GM12875 (cell line): ENCODE measurements at regions not wholly inside any gene's neighbourhood (a gene's known extent, or its start where the extent isn't known, plus 50 kb on each side); places are given as distances from the start of the nearest gene placed in this dataset.

Source experiments
- H3K4me3 ChIP-seq: one replicate; pipeline ENCODE4 v1.5.1; 2011; ENCODE audit warnings: low read depth, low read length, control low read depth
- CTCF ChIP-seq: IDR thresholded peaks from 2 replicates; pipeline ENCODE4 v1.5.1; 2011; ENCODE audit warnings: low read depth, mild to moderate bottlenecking, control low read depth, inconsistent platforms, low read length, moderate library complexity, borderline replicate concordance; ENCODE audit not compliant: insufficient read depth

GRCh38 chr14:62018606-62019005 lies 256.4 kb downstream of the SNAPC1 start:
- TF ChIP-seq CTCF, result no peak
- no peak overlapping the region for H3K4me3 ChIP-seq

GRCh38 chr14:62027958-62028357 lies 265.7 kb downstream of the SNAPC1 start:
- TF ChIP-seq CTCF, result no peak

DNA sequence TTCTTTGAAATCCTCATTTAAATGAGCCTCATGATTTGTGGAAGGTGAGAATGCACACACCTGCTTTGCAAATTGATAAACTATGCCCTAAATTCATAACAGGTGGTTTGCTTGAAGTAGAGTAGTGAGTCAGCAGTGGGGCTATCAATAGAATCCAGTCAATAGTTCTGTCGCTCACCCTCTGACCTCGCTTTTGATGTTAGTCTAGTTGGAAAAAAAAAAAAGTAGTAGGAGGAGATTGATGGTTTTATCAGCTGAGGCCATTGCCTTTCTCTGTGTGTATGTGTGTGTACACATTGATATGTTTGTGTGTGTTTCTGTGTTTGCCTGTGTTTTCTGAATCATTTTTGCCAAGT lies 267.3 kb downstream of the SNAPC1 start:
- no peak overlapping the region for H3K4me3 ChIP-seq
- TF ChIP-seq CTCF, result no peak

More at GRCh38 chr14:62027958-62028357, 265.7 kb downstream of the SNAPC1 start:
- no peak overlapping the region for H3K4me3 ChIP-seq

DNA sequence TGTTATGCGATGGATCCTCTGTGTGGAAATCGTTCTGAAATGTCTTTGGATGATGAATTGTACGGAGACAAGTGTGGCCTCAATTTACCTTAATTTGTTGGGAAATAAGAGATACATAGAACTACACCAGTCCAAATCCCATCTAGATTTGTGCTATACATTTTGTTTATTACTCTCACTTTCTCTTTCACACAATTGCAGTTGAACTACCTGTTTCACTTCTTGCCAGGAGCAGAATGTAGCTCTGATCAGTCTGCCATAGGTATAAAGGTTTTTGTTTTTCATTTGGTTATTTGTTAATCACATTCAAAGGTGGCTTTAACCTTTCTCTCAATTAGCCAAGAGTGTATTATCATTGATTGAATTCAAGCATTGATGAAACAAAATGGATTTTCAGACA lies 268.2 kb downstream of the SNAPC1 start:
- no peak overlapping the region for H3K4me3 ChIP-seq
- TF ChIP-seq CTCF, result no peak

DNA sequence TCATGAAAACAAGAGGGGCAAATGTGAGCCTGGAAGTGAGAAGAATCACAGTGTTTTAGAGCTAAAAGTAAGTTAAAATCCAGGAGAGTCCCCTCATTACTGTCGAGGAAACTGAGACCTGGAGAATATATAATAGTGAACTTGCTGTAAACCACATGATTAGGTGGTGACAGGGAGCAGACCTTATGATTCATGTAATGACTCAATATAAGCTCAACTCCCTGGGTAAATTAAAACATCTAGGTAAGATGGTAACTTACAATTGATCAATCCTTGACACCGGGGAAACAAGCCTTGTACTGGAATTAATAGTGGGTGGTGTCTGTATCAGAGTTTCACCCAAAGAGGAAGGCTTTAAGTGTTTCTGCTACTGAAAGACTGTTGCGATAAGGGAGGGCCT lies 269.3 kb downstream of the SNAPC1 start:
- no peak for TF ChIP-seq CTCF

GRCh38 chr14:62053188-62053587 lies 291.0 kb downstream of the SNAPC1 start:
- no peak overlapping the region for H3K4me3 ChIP-seq
- no peak for TF ChIP-seq CTCF

More for the DNA sequence above, 269.3 kb downstream of the SNAPC1 start:
- no peak overlapping the region for H3K4me3 ChIP-seq

GRCh38 chr14:62056789-62057188 lies 294.6 kb downstream of the SNAPC1 start:
- no peak overlapping the region for H3K4me3 ChIP-seq
- no peak for TF ChIP-seq CTCF
